HL-60 (cell line): ENCODE measurements at regions not wholly inside any gene's neighbourhood (a gene's known extent, or its start where the extent isn't known, plus 50 kb on each side); places are given as distances from the start of the nearest gene placed in this dataset.
"Not testable (repeated sequence)": the region's sequence is repeated elsewhere in the genome, so short reads cannot be mapped to it uniquely, and the experiment has no call there.

Source experiments
- GABPA ChIP-seq: IDR thresholded peaks from 2 replicates; pipeline ENCODE4 v1.6.1; 2012; ENCODE audit warnings: low read depth
- POLR2AphosphoS5 ChIP-seq: IDR thresholded peaks from 2 replicates; pipeline ENCODE4 v1.6.1; 2012; ENCODE audit warnings: low read depth
- SPI1 ChIP-seq: IDR thresholded peaks from 2 replicates; pipeline ENCODE4 v1.6.1; 2012; ENCODE audit warnings: low read depth, mild to moderate bottlenecking, borderline replicate concordance
- TF ChIP-seq, protein P1 (sequence below): IDR thresholded peaks from one replicate; pipeline ENCODE4 v1.5.1; 2011; ENCODE audit warnings: low read length, control low read depth, inconsistent platforms; ENCODE audit not compliant: insufficient read depth
- TF ChIP-seq, protein P2 (sequence below): IDR thresholded peaks from 2 replicates; pipeline ENCODE4 v1.6.1; 2012; ENCODE audit warnings: low read depth; ENCODE audit not compliant: insufficient replicate concordance

DNA sequence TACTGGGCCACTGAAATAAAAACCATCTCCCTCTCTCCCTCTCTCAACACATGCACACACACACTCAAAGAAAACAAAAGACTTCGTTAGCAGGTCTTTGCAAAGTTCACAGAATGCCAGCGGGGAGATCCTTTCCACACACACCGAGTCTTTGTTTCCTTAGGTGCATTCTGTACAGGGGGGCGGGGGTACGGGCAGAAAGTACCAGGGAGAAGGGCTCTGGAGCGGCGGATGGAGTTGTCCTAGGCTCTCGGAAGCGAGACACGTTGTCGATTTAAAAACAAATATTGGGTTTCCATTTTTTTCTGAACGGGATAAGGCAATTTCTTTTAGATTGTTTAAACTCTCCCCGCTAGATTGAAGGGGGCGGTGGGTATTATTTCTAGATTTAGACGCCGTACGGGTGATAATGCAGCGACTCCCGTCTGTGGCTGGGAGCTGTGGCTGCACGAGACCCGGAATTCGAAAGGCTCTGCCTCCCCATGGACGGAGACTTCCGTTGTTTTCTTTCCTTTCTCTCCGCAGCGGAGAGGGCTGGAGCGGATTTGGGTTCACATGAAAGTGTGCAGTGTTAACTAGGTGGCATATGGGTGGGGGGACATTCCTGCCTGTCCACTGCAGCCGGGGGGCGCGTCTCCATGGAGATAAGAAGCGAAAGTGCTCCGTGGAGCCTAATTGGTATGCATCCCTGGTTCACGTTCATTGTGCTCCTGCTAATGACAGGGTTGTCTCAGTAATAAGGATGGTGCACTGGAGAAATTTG lies 357.9 kb downstream of the TEX29 start:
- TF ChIP-seq POLR2AphosphoS5, GABPA, SPI1: not testable (repeated sequence)
- TF ChIP-seq, protein P1, sequence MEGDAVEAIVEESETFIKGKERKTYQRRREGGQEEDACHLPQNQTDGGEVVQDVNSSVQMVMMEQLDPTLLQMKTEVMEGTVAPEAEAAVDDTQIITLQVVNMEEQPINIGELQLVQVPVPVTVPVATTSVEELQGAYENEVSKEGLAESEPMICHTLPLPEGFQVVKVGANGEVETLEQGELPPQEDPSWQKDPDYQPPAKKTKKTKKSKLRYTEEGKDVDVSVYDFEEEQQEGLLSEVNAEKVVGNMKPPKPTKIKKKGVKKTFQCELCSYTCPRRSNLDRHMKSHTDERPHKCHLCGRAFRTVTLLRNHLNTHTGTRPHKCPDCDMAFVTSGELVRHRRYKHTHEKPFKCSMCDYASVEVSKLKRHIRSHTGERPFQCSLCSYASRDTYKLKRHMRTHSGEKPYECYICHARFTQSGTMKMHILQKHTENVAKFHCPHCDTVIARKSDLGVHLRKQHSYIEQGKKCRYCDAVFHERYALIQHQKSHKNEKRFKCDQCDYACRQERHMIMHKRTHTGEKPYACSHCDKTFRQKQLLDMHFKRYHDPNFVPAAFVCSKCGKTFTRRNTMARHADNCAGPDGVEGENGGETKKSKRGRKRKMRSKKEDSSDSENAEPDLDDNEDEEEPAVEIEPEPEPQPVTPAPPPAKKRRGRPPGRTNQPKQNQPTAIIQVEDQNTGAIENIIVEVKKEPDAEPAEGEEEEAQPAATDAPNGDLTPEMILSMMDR, result not testable (repeated sequence)
- TF ChIP-seq, protein P2, sequence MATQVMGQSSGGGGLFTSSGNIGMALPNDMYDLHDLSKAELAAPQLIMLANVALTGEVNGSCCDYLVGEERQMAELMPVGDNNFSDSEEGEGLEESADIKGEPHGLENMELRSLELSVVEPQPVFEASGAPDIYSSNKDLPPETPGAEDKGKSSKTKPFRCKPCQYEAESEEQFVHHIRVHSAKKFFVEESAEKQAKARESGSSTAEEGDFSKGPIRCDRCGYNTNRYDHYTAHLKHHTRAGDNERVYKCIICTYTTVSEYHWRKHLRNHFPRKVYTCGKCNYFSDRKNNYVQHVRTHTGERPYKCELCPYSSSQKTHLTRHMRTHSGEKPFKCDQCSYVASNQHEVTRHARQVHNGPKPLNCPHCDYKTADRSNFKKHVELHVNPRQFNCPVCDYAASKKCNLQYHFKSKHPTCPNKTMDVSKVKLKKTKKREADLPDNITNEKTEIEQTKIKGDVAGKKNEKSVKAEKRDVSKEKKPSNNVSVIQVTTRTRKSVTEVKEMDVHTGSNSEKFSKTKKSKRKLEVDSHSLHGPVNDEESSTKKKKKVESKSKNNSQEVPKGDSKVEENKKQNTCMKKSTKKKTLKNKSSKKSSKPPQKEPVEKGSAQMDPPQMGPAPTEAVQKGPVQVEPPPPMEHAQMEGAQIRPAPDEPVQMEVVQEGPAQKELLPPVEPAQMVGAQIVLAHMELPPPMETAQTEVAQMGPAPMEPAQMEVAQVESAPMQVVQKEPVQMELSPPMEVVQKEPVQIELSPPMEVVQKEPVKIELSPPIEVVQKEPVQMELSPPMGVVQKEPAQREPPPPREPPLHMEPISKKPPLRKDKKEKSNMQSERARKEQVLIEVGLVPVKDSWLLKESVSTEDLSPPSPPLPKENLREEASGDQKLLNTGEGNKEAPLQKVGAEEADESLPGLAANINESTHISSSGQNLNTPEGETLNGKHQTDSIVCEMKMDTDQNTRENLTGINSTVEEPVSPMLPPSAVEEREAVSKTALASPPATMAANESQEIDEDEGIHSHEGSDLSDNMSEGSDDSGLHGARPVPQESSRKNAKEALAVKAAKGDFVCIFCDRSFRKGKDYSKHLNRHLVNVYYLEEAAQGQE, result not testable (repeated sequence)
